RWPE2 (cell line): ENCODE measurements at regions not wholly inside any gene's neighbourhood (a gene's known extent, or its start where the extent isn't known, plus 50 kb on each side); places are given as distances from the start of the nearest gene placed in this dataset.

Source experiments
- ATAC-seq: fragments of 200-7000 bp; cut with Tn5 transposase; 3 replicates; pipeline ENCODE4 v1.9.1; 2021; ENCODE audit warnings: low read depth
- DNase-seq: peaks from one replicate; pipeline ENCODE4 v3.0.0-alpha.2; 2020; ENCODE audit warnings: low spot score
- H3K27ac ChIP-seq: fragments of 450-650 bp; 2 replicates; pipeline ENCODE4 v1.5.1; 2017; ENCODE audit warnings: mild to moderate bottlenecking; ENCODE audit not compliant: poor library complexity, severe bottlenecking
- H3K27me3 ChIP-seq: fragments of 250-450 bp; sonication (Bioruptor Pico); 2 replicates; pipeline ENCODE4 v1.5.1; 2021; ENCODE audit warnings: mild to moderate bottlenecking, moderate library complexity; ENCODE audit not compliant: insufficient read depth, poor library complexity, severe bottlenecking
- H3K36me3 ChIP-seq: fragments of 250-450 bp; sonication (Bioruptor Pico); 2 replicates; pipeline ENCODE4 v1.5.1; 2020; ENCODE audit warnings: low read depth, mild to moderate bottlenecking, moderate library complexity
- H3K4me1 ChIP-seq: fragments of 250-450 bp; sonication (Bioruptor Pico); 2 replicates; pipeline ENCODE4 v1.5.1; 2021; ENCODE audit warnings: mild to moderate bottlenecking, moderate library complexity; ENCODE audit not compliant: insufficient read depth, poor library complexity, severe bottlenecking
- H3K4me3 ChIP-seq: fragments of 250-450 bp; sonication (Bioruptor Pico); 2 replicates; pipeline ENCODE4 v1.5.1; 2021; ENCODE audit warnings: mild to moderate bottlenecking, moderate library complexity; ENCODE audit not compliant: severe bottlenecking
- H3K9me3 ChIP-seq: fragments of 250-450 bp; sonication (Bioruptor Pico); 2 replicates; pipeline ENCODE4 v1.5.1; 2021; ENCODE audit warnings: mild to moderate bottlenecking, moderate library complexity; ENCODE audit not compliant: severe bottlenecking
- TF ChIP-seq, protein P1 (sequence below): fragments of 450-650 bp; IDR thresholded peaks from one replicate; pipeline ENCODE4 v1.5.1; 2017; ENCODE audit warnings: mild to moderate bottlenecking, moderate library complexity; ENCODE audit not compliant: poor library complexity, severe bottlenecking

GRCh38 chrY:16959071-16959470 lies 920.9 kb downstream of the CDY2B start:
- Histone ChIP-seq H3K27ac (no peak overlapping the region), H3K27me3 (no peaks in the 10 kb centered on the region), H3K4me1 (peaks cover 9% of the 10 kb centered on the region), H3K4me3 (no peak overlapping the region), H3K9me3 (no peaks in the 10 kb centered on the region), H3K36me3 (no peaks in the 10 kb centered on the region)
- DNase-seq (no peak), ATAC-seq (no peak)
- TF ChIP-seq, protein P1, sequence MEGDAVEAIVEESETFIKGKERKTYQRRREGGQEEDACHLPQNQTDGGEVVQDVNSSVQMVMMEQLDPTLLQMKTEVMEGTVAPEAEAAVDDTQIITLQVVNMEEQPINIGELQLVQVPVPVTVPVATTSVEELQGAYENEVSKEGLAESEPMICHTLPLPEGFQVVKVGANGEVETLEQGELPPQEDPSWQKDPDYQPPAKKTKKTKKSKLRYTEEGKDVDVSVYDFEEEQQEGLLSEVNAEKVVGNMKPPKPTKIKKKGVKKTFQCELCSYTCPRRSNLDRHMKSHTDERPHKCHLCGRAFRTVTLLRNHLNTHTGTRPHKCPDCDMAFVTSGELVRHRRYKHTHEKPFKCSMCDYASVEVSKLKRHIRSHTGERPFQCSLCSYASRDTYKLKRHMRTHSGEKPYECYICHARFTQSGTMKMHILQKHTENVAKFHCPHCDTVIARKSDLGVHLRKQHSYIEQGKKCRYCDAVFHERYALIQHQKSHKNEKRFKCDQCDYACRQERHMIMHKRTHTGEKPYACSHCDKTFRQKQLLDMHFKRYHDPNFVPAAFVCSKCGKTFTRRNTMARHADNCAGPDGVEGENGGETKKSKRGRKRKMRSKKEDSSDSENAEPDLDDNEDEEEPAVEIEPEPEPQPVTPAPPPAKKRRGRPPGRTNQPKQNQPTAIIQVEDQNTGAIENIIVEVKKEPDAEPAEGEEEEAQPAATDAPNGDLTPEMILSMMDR = peak; percentile 36

DNA sequence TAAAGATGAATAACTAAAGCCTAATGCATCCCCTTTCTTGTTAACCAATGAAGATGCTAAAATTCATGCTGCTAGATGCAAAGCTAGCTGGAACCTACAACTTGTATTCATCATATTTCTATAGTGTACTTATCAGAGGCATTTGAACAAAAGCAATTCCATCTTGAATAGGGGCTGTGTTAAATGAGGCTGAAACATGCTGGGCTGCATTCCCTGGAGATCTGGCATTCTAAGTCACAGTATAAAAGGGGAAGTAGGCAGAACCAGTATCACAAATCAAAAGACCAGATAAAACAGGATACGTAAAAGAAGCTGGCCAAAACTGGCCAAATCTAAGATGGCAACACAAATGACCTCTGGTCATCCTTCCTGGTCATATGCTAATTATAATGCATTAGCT lies 932.8 kb downstream of the CDY2B start:
- TF ChIP-seq, protein P1 = no peak

More for the DNA sequence above, 932.8 kb downstream of the CDY2B start:
- no peaks in the 10 kb centered on the region for H3K4me1 ChIP-seq
- ATAC-seq (no peak), DNase-seq (no peak)
- H3K27me3 ChIP-seq = no peaks in the 10 kb centered on the region
- no peak overlapping the region for H3K4me3 ChIP-seq
- no peaks in the 10 kb centered on the region for H3K9me3 ChIP-seq
- no peak overlapping the region for H3K27ac ChIP-seq
- H3K36me3 ChIP-seq = no peaks in the 10 kb centered on the region
